ENCODE measurements at regions not wholly inside any gene's neighbourhood (a gene's known extent, or its start where the extent isn't known, plus 50 kb on each side); places are given as distances from the start of the nearest gene placed in this dataset.
A peak's percentile ranks its signal among the peaks of the same experiment; 100 is the strongest.

DNA sequence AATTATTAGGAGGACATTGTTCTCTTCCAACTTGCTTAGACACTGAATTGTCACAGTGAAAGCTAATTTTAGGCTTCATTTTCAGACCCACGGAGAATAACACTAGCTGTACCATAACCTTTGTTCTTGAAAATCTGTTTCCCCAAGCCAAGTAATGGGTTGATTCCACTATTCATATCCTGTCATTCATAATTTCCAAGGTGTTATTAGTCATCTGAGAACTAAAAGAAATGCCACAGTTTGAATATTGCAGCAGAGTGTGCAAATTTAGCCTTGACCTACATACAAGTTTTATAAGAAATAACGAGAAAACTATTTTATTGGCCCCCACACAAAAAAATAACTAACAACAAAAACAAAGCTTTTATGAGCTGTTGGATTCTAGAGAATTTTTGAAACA lies 148.5 kb upstream of the TYRP1 start:
- no peak for FAIRE-seq
- DNase-seq (ENCODE audit: insufficient read length, low spot score): no peak
- TF ChIP-seq POLR2A (IDR thresholded peaks at IDR 0.05; ENCODE audit: low read depth, low read length): no peak

DNA sequence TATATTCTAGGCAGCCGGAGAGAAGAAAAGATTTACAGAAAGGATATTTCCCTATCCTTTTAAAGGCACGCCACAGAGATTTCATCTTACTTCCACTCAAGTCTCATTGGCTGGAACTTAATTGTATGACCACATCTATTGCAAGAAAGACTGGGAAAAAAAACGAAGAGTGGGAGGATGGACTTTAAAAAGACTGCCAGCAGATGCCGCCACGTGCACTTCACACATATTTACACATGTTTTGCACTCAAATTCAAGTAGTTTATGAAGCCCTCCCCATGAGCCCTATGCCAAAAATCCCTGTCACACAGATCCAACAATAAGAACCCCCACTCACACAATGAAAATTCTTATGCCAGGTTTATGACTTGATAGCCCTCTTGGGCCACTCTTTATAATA lies 138.5 kb upstream of the TYRP1 start:
- TF ChIP-seq POLR2A (IDR thresholded peaks at IDR 0.05; ENCODE audit: low read depth, low read length): no peak
- FAIRE-seq (no peak), DNase-seq (ENCODE audit: insufficient read length, low spot score) (no peak)

DNA sequence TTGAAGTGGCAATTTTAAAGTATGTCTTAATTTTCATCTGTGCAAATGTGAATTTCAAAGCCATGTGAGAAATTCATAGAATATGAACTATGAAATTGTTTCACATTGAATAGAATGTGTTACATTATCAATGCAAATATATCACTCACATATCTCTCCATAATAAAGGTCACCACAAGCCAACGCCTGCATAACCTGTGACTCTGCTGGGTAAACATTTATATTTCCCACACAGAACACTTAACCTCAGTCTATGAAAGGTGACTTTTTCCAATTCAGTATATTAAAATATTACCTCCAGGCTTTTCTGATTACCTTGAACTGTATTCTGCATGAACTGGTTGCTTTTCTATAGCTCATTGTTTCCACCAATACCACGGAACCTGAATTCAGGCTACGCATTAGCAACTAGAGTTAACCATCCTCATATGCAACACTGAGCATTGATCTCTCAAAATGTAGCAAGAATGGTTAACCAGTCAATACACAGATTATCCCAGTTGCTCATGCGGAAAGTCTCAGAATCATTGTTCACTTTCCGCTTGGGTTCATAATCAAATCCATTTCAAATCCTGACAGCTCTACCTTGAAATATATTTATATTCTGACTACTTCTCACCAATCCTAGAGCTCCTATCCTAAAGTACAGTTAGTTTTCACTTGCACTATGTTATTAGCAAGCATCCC lies 126.6 kb upstream of the TYRP1 start:
- no peak for TF ChIP-seq POLR2A (IDR thresholded peaks at IDR 0.05; ENCODE audit: low read depth, low read length)
- no peak for FAIRE-seq
- DNase-seq (ENCODE audit: insufficient read length, low spot score): no peak

DNA sequence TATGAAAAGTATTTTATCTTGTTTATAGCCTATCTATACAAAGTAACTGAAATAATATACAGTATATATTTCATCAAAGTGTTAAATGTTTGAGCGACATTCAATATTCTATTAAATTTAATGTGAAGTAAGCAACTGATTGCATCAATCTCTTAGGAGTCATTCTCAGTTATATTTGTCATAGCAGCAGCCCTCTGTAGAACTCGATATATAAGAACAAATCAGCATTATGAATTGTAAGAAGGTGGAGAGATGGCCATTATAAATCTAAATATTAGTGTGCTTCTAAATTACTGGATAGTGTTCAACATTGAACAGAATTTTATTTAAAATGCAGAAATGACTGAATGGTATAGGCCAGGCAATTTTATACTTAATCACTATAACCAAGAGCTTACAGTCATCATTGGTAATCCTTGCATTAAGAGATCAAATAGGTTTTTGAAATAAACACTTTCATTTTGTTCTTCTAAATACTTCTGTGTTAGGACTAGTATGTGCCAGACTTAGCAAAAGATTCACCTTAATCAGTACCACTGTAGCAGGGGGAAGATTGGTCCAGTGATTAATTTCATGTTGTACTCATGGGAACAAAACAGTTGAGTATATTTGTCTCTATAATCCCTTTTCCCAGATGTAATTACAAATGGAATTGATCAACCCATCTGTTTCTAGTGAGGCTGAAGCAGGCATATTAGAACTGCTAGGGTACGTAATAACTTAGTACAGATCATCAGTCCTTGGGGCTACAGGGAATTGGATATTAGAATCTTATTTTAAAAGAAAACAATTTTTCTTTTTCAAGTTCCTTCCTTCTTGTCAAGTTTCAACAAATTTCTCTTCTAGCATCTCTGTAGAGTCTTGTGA lies 108.3 kb upstream of the TYRP1 start:
- DNase-seq (ENCODE audit: insufficient read length, low spot score): no peak
- TF ChIP-seq POLR2A (IDR thresholded peaks at IDR 0.05; ENCODE audit: low read depth, low read length): no peak
- no peak for FAIRE-seq

DNA sequence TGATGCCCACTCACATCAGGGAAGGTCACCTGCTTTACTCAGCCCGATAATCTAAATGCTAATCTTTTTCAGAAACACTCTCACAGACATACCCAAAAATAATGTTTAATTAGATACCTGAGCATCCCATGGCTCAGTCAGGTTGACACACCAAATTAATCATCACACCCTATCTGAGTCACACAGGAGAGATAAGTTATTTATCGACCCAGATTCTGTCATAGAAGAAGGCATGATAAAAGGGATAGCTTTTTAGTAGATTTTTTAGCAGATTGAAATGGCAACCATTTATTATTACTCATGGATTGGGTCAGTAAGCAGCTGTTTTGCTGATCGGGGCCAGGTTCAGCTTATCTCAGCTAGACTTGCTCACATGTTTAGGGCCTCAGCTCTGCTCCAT lies 97.8 kb upstream of the TYRP1 start:
- TF ChIP-seq POLR2A (IDR thresholded peaks at IDR 0.05; ENCODE audit: low read depth, low read length): no peak
- DNase-seq (ENCODE audit: insufficient read length, low spot score): no peak
- no peak for FAIRE-seq

DNA sequence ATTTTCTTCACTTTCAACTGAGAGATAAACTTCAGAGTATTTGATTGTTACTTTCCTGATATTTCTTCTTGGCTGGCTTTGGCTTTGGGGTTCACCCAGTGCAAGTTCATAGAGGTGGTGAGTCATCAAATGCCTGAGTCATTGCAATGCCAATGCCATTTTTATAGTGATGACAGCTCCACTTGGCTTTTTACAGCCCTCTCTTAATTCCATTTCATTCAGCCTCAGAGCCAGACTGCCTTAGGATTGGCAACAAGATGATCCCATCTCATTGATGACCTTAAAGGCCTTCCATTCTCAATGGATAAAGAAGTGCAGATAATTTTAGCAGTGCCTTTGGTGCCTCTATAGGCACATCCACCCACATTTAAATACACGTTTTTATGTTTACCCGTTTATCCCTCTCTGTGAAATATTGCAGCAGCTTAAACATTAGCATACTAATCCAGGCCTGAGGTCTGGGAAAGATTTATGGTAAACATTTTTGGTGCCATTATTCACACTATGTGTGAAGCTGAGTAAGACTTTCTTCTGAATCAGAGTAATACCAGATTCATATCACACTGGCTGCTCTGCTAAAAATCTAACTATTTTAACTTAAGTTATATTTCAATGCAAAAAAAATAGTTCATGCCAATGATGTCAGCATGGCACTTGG lies 88.9 kb upstream of the TYRP1 start:
- FAIRE-seq: peak; percentile 98
- DNase-seq (ENCODE audit: insufficient read length, low spot score): peak; percentile 3
- no peak for TF ChIP-seq POLR2A (IDR thresholded peaks at IDR 0.05; ENCODE audit: low read depth, low read length)

DNA sequence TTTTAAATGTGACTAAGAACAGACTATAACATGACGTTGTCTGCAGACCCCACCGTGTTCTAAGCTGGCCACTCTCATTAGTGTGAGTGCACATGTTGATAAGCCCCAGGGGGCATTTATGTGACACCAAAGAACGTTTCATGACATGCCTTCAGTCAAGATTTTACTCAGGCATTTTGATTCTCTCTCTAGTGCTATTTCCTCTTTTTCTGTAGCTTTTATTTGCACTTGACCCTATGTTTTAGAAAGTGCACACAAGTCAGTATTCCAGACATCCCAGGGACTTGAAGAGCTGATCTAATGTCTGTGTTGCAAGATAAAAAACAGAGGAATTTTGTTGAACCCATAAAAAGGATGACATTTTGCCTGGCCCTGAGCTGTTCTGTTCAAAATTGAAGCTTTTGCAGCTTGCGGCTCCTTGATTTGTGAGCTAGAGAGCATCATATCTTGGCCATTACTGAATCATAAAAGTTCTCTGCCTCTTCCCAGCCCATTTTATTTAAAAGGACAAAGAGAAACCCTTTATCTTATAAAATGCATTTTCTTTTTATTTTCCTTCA lies 80.9 kb upstream of the TYRP1 start:
- FAIRE-seq (no peak), DNase-seq (ENCODE audit: insufficient read length, low spot score) (no peak)
- TF ChIP-seq POLR2A (IDR thresholded peaks at IDR 0.05; ENCODE audit: low read depth, low read length): no peak

DNA sequence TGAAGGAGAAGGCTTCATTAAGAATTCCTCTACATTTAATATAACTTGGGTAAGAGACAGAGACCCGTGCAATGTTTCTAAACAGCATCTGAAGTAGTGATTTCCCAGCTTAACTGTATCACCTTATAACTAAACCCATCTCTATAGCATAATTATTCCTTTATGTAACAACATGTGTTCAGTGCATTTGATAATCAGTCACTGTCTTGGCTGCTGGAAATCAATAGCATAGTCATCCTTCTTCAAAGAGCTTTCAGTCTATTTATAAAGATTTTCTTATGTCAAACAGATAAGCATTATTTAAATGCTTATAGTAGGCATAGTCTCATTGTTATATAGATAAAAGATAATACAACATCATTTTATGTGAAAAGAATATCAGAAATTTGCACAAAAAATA lies 80.1 kb upstream of the TYRP1 start:
- no peak for TF ChIP-seq POLR2A (IDR thresholded peaks at IDR 0.05; ENCODE audit: low read depth, low read length)
- no peak for DNase-seq (ENCODE audit: insufficient read length, low spot score)
- no peak for FAIRE-seq

DNA sequence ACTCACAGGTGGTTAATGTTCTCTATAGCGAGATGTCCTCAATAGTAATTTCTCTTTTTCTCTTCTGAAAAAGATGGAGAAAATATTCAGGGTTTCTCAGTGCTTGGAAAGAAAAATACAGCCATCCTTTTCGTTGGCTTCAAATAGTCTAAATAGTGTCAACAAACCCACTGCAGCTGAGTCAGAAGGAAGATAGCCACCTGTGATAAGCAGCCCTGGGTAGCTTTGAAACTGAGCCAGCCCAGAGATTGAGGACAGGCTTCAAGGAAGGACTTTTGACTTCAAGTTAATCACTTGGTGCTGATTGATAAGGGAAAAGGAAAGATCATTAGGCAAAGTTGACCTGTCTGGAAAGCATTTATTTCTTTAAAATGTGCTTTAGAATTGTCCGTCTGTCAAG lies 78.7 kb upstream of the TYRP1 start:
- no peak for TF ChIP-seq POLR2A (IDR thresholded peaks at IDR 0.05; ENCODE audit: low read depth, low read length)
- DNase-seq (ENCODE audit: insufficient read length, low spot score) (no peak), FAIRE-seq (no peak)

DNA sequence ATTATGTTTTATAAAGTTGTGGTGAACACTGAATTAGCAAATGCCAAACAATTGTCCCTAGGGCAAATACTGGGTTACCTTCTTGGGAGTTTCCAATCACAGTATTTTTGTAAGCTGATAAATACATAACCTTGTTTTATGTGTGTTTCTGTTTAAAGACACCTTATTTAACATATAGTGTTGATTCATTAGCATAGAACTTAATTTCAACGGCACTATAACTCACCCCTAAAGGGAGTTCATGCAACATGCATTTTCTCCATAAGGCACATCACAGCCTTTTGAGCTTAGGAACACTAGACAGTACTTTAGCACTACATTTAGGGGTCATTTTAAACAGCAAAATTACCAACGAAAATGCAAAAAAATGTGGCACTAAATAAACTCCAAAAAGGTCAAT lies 74.2 kb upstream of the TYRP1 start:
- DNase-seq (ENCODE audit: insufficient read length, low spot score): no peak
- no peak for TF ChIP-seq POLR2A (IDR thresholded peaks at IDR 0.05; ENCODE audit: low read depth, low read length)
- FAIRE-seq: no peak

DNA sequence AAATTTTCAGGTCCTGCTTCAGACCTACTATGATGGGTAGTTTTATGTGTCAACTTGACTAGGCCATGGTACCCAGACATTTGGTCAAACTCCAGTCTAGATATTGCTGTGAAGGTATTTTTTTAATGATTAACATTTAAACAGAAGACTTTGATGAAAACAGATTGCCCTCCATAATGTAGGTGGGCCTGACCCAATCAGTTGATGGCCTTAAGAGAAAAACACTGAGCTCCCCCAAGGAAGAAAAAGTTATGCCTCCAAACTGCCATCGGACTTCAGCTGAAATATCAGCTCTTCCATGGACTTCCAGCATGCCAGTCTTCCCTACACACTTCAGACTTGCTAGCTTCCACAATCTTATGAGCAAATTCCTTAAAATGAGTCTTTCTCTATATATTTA lies 67.3 kb upstream of the TYRP1 start:
- DNase-seq (ENCODE audit: insufficient read length, low spot score): no peak
- TF ChIP-seq POLR2A (IDR thresholded peaks at IDR 0.05; ENCODE audit: low read depth, low read length): no peak
- FAIRE-seq: no peak

DNA sequence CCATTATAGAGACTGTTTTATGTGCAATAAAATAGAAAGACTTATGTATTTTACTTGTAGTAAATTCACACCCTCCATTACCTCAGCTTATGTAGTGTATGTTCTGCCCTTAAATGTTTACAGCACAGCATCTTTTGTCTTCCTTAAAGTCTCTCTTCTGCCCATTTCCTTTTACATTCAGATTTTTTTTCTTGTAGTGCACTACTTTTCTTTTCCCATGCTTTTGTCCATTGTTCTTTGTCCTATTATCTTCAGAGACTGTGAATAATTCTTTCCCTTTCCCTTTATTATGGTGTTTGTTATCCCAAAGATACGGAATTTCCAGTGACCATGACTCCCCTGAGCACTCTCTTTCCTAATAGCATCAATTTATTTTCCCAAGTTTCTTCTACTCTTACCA lies 66.1 kb upstream of the TYRP1 start:
- FAIRE-seq (peak; percentile 23), DNase-seq (ENCODE audit: insufficient read length, low spot score) (no peak)
- no peak for TF ChIP-seq POLR2A (IDR thresholded peaks at IDR 0.05; ENCODE audit: low read depth, low read length)

DNA sequence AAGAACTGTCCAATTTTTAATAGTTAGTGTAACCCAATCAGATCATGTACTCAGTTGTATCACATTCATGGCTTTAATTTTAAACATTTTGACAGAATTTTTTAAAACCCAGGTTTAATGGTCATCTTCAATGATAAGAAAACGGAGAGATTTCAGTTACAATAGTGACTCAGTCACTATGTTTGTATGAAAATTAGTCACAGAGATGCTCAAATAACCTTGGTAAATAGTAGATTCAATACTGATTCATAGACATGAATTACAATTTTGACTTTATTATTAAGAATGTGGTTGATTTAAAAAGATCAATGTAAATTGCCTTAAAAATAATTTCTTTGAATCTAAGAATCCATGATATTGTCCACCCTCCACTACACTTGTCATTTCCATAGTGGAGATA lies 64.6 kb upstream of the TYRP1 start:
- TF ChIP-seq POLR2A (IDR thresholded peaks at IDR 0.05; ENCODE audit: low read depth, low read length): no peak
- no peak for DNase-seq (ENCODE audit: insufficient read length, low spot score)
- FAIRE-seq: no peak

DNA sequence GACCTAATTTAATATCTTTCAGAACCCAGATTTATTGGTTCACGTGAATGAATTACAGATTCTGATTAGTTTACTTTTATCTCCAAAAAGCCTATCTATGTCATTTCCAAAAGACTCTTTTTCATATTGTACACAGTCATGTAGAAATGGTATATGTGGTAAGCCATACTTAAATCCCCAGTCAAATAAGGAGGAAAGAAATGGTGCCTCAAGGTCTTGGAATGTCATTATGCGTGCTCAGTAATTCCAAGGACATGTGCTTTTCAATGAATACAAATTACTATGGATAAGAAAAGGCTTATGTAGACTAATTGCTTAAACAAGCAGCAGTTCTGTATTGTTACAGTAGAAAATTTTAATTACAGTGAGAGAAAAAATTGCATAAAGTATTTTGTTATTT lies 64.1 kb upstream of the TYRP1 start:
- no peak for TF ChIP-seq POLR2A (IDR thresholded peaks at IDR 0.05; ENCODE audit: low read depth, low read length)
- DNase-seq (ENCODE audit: insufficient read length, low spot score) (no peak), FAIRE-seq (no peak)

Data from H54 (cell line).